ENCODE measurements at regions not wholly inside any gene's neighbourhood (a gene's known extent, or its start where the extent isn't known, plus 50 kb on each side); places are given as distances from the start of the nearest gene placed in this dataset.

DNA sequence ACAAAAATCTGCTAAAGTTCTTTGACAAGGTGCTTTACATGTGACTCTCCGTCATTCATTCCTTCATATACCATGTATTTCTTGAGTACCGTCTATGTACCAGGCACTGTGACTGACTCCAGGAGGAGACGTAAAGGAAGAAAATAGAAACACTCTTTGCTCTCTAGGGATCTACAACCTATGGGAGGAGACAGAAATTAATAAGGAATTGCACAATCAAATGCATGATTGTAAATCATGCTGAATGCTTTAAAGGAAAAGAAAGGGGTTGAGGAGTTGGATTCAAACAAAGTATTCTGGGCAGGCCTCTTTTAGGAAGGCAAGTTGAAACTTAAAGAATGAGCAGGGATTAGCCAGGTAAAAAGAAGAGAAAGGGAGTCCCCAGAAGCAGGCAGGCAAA, 239.1 kb upstream of the FGGY start:
- DNase-seq (ENCODE audit: low spot score) = no peak

DNA sequence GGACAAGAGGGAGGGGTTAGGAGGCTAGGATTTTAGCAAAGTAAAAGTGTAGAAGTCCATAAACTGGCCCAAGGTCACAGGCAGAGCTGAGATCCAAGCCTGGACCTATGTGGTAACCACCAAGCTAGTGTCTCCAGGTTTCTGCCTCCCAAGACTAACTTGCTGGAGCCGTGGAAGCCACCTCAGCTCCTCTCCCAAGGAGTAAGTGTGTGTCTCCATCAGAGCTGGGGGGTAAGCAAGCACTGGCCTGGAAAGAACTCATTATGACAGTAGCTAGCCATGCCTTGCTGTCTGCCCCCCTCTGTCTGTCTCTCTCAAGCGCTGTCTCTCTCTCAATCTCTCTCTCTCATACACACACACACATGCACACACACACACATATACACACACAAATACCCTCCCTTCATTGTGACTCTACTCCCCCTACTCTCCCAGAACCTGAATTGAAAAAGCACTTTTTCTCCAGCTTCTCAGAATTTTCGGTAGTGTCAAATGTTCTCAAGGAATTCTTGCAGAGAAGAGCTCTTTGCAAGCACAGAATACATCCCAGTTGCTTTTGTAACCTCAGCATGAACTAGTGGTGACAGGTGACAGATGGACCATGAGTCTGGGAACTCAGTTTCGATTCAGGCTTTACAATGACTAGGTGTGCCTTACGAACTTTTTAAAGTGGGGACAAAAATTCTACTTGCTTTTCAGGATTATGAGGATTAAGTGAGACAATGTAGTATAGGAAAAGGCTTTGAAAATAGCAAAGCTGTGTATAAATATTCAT, 238.0 kb upstream of the FGGY start:
- peak; percentile 2 for DNase-seq (ENCODE audit: low spot score)

- DNase-seq (ENCODE audit: low spot score) = peak; percentile 15
Observed at GRCh38 chr1:59061876-59062275, 235.0 kb upstream of the FGGY start.

DNA sequence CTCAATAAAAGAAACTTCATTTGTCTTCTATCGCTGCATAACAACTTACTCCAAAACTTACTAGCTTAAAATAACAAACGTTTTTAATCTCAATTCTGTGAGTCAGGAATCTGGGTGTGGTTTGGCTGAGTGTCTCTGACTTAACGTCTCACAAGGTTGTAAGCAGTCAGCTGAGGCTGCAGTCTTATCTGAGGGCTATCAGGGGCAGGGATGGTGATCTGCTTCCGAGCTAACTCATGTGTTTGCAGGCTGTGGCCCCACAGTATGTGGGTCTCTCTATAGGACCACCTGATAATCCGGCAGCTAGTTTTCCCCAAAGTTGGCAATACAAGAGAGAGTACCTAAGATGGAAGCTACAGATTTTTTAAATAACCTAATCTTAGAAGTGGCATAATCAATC, 234.2 kb upstream of the FGGY start:
- DNase-seq (ENCODE audit: low spot score) = no peak

GRCh38 chr1:59063501-59063900, 233.4 kb upstream of the FGGY start:
- no peak for DNase-seq (ENCODE audit: low spot score)

DNA sequence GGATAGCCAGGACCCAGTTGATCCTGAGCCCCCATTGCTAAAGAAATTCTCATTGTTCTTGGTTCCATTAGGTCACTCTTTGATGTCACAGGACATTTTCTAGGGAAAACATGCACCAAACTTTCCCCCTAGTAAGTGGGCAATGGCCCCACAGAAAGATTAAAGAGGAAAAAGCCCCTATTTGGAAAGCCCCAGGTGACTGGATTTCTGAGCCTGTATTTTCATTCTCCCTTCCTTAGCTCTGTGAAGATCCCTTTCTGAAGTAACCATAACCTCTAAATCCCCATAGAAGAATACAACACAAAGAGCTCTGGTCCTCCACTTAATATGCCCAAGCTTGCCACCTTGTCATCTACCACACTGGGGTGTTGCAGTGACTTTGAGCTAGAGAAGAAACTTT, 232.3 kb upstream of the FGGY start:
- DNase-seq (ENCODE audit: low spot score) = no peak

- no peak for DNase-seq (ENCODE audit: low spot score)
Observed at GRCh38 chr1:59066236-59066635, 230.7 kb upstream of the FGGY start.

DNA sequence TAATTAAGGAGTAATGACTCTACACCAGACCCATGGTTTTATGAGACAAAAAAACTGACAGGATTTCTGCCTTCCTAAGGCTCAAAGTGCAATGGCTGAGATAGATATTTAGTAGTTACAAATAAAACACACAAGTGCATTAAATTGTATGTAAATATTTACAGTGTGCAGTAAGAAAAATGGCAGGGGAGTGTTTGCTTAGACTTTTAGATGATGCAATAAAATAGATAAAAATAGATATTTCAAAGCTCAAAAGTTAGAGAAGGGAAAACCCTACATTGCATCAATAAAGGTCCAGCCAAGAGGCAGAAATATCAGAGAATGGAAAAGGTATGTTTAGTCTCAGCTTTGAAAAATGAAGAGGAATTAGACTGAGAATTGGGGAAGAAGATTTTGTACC, 226.3 kb upstream of the FGGY start:
- DNase-seq (ENCODE audit: low spot score) = no peak

DNA sequence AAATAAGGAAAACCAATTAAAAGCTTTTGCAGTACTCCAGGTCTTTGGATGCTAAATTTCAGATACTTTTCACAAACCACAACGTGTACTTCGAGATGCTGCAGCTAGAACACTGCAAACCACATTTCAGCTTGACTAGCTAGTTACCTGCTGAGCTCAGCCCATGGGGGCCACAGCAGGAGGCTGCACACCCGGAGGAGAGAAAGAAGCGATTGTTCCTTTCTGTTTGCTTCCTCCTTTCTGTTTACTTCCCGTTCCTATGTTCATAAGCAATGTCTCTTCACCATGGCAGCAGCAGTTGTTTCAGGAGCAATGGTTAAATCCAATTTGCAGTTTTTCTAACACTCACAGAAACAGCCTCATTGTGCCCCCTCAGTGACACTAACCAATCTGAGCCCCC, 225.6 kb upstream of the FGGY start:
- DNase-seq (ENCODE audit: low spot score) = no peak

DNA sequence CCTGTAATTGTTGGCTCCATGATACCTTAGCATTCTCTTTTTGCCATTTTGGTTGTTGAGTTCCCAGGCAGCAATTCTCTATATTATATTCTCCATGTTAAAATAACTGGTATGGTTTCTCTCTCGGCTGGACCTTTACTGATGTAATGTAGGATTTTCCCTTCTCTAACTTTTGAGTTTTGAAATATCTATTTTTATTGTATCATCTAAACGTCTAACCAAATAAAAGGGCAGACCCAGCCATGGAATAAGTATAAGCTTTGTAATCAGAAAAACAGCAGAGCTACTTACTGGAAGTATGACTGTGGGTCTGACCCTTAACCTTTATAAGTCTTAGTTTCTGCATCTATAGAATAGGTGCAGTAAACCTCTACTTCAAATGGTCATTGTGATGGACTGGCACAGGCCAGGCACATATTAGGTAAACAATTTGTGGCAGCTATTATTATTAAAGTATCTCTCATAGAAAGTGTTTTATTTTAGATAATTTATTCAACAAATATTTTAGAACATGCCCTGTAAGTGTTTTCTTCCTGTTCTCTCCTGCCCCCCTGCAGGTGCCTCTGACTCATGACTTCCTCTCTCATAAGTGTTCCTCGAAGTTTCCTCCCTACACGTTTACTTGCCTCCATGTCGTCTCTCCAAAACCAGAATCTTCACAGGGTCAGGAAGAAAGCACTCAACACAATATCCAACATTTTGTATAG, 224.9 kb upstream of the FGGY start:
- no peak for DNase-seq (ENCODE audit: low spot score)

- no peak for DNase-seq (ENCODE audit: low spot score)
Observed at GRCh38 chr1:59072583-59072947, 224.3 kb upstream of the FGGY start.

DNA sequence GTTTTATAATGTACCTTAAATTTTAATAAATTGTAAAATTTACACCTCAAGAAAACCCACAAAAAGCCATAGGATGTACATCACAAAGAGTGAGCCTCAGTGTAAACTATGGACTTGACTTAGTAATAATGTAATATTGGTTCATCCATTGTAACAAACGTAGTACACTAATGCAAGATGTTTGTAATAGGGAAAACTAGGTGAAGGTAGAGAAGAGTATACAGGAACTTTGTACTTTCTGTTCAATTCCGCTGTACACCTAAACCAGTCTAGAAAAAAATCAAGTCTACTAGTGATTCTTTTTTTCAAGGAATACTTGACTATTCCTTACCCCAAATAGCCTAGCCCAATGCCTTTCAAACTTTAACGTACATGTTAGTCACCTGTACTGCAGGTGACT, 222.3 kb upstream of the FGGY start:
- no peak for DNase-seq (ENCODE audit: low spot score)

GRCh38 chr1:59075021-59075420, 221.9 kb upstream of the FGGY start:
- DNase-seq (ENCODE audit: low spot score) = no peak

- DNase-seq (ENCODE audit: low spot score) = no peak
Observed at GRCh38 chr1:59076612-59077011, 220.3 kb upstream of the FGGY start.

DNA sequence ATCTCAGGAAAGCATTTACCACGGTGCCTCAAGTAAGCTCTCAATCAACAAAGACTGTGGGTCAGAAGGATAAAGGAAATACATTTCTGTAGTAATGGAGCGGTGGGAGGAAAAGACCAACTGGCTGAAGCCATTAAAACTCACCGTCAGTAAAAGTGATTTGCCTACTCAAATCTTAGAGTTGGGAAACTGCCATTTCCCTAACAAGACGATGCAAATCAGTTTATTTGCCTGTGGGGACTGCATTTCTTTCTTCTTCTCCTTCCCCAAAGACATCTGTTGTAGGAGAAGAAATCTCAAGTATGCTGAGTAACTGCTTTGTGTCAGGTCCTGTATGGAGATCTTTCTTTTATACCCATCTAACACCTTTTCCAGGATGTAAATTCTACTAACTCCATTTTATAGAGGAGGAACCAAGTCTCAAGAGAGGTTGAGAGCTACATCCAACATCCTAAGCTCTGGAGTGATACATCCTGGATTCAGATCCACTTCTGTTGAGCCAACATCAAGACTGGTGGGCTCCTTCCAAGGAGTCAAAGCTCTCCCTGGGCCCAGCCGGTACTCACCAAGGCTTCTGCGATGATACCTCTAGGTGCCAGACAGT, 219.3 kb upstream of the FGGY start:
- DNase-seq (ENCODE audit: low spot score) = no peak

- DNase-seq (ENCODE audit: low spot score) = no peak
Observed at GRCh38 chr1:59078070-59078800, 218.7 kb upstream of the FGGY start.

DNA sequence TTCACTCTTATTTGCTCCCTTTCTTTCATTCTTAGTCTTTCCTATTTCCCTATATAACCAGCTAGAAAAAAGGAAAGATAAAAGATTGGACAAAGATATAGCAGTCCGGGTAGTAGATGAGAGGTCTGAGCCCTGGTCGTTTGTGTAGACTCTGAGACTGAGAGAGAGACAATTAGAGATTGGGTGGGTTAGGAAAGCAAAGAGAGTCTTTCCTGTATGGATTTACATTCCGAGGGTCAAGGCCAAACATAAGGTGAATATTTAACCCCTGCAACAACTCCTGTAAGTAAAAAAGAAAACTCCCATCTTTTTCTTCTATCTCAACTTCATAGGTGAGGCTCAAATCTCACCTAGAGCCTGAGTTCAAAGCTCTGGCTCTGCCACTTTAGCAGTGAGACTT, 218.0 kb upstream of the FGGY start:
- no peak for DNase-seq (ENCODE audit: low spot score)

GRCh38 chr1:59079434-59080140, 217.3 kb upstream of the FGGY start:
- no peak for DNase-seq (ENCODE audit: low spot score)

- no peak for DNase-seq (ENCODE audit: low spot score)
Observed at GRCh38 chr1:59081181-59081580, 215.7 kb upstream of the FGGY start.

- no peak for DNase-seq (ENCODE audit: low spot score)
Observed at GRCh38 chr1:59081795-59082194, 215.1 kb upstream of the FGGY start.

GRCh38 chr1:59083946-59084865, 212.7 kb upstream of the FGGY start:
- no peak for DNase-seq (ENCODE audit: low spot score)
